ENCODE measurements at regions not wholly inside any gene's neighbourhood (a gene's known extent, or its start where the extent isn't known, plus 50 kb on each side); places are given as distances from the start of the nearest gene placed in this dataset.
"Not testable (repeated sequence)": the region's sequence is repeated elsewhere in the genome, so short reads cannot be mapped to it uniquely, and the experiment has no call there.

DNA sequence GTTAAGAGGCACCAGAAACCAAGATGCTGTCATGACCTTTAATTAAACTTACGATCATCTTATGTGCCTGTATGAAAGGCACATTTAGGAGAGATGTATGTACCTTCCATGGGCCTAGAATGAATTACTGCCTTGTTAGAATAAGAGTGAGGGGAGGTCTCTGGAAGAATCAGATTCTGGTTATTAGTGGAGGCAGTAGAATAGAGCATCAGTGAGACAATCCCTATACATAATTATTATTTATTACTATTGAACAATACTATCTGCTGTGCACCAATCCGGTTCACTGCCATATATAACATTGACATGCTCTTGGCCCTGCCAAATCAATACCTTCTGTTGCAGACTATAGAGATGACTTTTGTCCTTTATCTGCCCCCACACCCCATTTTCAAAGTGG is 776.5 kb downstream of the DHX35 start:
- no peak for DNase-seq (ENCODE audit: low spot score)
- TF ChIP-seq, protein P1, sequence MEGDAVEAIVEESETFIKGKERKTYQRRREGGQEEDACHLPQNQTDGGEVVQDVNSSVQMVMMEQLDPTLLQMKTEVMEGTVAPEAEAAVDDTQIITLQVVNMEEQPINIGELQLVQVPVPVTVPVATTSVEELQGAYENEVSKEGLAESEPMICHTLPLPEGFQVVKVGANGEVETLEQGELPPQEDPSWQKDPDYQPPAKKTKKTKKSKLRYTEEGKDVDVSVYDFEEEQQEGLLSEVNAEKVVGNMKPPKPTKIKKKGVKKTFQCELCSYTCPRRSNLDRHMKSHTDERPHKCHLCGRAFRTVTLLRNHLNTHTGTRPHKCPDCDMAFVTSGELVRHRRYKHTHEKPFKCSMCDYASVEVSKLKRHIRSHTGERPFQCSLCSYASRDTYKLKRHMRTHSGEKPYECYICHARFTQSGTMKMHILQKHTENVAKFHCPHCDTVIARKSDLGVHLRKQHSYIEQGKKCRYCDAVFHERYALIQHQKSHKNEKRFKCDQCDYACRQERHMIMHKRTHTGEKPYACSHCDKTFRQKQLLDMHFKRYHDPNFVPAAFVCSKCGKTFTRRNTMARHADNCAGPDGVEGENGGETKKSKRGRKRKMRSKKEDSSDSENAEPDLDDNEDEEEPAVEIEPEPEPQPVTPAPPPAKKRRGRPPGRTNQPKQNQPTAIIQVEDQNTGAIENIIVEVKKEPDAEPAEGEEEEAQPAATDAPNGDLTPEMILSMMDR (IDR thresholded peaks at IDR 0.05; ENCODE audit: borderline replicate concordance, control extremely low read depth, extremely low read depth, insufficient read depth, missing control alignments) = no peak
- in situ Hi-C loops (cut with MboI; ENCODE audit: low sequenced_read_pairs, unreplicated experiment) = no loop called here

DNA sequence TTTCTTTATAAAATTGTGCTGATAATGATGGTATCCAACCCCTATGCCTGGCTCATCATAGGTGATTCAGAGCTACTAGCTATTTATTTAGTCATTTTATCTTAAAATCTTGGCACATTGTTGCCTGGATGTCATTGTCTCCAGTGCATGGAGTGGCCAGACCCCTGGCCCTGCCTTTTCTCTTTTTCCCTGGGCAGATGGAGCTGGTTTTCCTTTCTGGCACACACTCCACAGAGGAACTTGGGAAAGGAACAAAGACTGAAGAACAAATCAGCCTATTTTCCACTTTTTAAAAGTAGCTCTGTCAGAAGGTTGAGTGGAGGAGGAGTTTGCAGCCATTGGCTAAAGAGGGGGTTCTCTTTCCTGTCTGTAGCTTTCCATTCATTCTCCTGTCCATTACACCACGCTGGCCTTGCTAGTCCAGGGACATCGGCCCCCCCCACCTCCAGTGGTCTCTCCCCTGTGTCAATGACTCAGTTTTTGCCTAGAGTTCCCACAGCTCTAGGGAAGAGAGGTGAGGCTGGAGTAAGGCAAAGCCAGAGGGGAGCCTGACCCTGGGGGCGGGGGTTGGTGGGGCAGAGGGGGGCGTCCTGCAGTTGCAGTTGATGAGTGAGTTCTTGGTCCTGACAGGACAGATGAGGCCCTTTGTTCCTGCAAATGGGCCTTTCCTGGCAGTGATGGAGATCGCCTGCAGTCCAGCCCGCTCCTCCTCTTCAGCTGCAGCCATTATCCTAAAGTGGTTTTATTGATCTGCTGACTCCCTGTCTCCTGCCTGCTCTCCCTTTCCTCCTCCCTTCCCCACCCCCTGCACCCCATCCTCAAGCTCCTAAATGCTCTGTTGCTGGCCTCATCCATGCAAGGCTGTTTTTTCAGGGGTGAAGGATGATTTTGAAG is 774.5 kb downstream of the DHX35 start:
- in situ Hi-C loops (cut with MboI; ENCODE audit: low sequenced_read_pairs, unreplicated experiment) = no loop called here
- no peak for DNase-seq (ENCODE audit: low spot score)
- TF ChIP-seq, protein P1 (IDR thresholded peaks at IDR 0.05; ENCODE audit: borderline replicate concordance, control extremely low read depth, extremely low read depth, insufficient read depth, missing control alignments) = no peak

- in situ Hi-C loops (cut with MboI; ENCODE audit: low sequenced_read_pairs, unreplicated experiment); DNase-seq (ENCODE audit: low spot score): not testable (repeated sequence)
These were observed 763.4 kb downstream of the DHX35 start for GRCh38 chr20:39725513-39725912.

DNA sequence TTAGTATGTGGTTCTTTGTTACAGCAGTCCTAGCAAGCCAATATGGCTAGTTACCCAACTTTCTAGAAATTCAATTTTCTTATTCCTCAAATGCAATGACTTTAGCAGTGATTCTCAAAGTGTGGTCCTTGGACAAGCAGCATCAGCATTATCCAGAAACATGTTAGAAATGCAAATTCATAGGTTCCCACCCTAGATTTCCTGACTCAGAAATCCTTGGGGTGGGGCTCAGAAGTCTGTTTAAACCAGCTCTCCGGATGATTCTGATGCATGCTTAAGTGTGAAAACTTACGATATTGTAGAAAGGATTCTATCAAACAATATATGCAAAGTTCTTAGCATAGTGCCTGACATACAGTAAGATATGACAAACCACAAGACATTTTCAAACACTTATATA is 757.1 kb downstream of the DHX35 start:
- DNase-seq (ENCODE audit: low spot score) = no peak
- TF ChIP-seq, protein P1 (IDR thresholded peaks at IDR 0.05; ENCODE audit: borderline replicate concordance, control extremely low read depth, extremely low read depth, insufficient read depth, missing control alignments) = no peak
- in situ Hi-C loops (cut with MboI; ENCODE audit: low sequenced_read_pairs, unreplicated experiment) = no loop called here

GRCh38 chr20:39717936-39718335 is 755.8 kb downstream of the DHX35 start:
- no peak for DNase-seq (ENCODE audit: low spot score)
- TF ChIP-seq, protein P1 (IDR thresholded peaks at IDR 0.05; ENCODE audit: borderline replicate concordance, control extremely low read depth, extremely low read depth, insufficient read depth, missing control alignments) = no peak
- in situ Hi-C loops (cut with MboI; ENCODE audit: low sequenced_read_pairs, unreplicated experiment) = no loop called here

- in situ Hi-C loops (cut with MboI; ENCODE audit: low sequenced_read_pairs, unreplicated experiment) = no loop called here
- TF ChIP-seq, protein P1 (IDR thresholded peaks at IDR 0.05; ENCODE audit: borderline replicate concordance, control extremely low read depth, extremely low read depth, insufficient read depth, missing control alignments) = no peak
- no peak for DNase-seq (ENCODE audit: low spot score)
These were observed 754.7 kb downstream of the DHX35 start for GRCh38 chr20:39716796-39717341.
